ENCODE measurements at regions not wholly inside any gene's neighbourhood (a gene's known extent, or its start where the extent isn't known, plus 50 kb on each side); places are given as distances from the start of the nearest gene placed in this dataset.

DNA sequence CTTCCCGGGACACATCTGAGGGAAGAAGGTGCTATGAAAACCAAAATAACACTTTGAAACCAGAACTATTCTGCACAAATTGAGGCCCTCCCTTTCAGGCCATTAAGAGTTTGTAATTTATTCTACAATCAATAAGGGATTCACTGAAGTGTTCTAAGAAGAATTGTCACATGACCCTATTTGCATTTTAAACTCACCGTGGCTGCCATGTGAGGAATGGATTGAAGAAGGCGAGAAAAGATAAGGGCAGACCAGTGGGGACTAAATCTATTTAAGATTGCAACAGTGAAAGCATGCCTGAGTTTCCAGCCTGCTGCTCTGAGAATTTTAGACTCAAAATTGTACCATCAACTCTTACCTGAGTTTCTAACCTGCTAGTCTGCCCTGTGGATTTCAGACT is 408.8 kb upstream of the SALL1 start:
- no peak for DNase-seq

DNA sequence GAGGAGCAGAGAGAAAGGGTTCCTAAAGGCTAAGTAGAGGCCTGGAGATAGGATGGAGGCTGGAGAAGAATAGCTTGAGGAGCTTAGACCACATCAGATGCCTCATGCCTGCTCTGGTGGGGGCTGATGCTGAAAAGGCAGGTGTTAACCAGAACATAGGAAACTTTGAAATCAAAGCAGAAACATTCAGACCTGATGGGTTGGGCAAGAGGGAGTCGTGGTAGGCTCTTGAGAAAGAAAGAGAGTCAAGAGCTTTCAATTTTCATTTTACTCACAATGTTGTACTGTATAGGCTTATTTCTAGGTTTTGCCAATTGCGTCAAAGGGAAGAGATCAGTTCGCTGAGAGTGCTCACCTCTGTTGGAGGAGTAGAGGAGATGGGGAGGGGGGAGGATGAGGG is 406.6 kb upstream of the SALL1 start:
- DNase-seq, result no peak

DNA sequence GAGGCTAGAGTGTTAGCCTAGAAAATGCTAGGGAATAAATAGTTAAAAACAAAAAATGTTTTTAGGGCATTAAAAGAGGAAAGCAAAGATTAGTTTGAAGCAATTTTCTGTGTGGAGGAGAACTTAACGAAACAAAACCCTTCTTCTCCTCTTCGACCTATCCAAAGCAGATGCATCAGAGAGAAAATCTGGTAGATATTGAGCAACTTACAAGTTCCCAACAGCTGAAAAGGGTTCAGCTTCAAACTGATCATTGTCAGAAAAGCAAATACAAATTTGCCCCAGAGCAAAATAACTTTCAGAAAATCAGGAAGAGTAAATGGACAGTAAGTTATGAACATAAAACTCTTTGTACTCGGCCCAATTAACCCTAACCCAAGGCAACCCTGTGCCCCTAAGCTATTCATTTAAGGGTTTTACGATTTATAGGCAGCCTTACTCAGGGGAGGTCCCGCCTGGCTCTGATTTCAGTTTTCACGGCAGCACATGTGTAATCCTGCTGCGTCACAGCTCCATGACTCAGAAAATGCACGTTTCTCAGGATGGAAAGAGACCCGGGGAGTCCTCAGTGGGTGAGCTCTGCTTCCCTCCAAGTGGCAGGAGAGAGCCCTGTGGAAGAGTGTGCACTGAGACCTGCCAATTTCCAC is 405.7 kb upstream of the SALL1 start:
- no peak for DNase-seq

DNA sequence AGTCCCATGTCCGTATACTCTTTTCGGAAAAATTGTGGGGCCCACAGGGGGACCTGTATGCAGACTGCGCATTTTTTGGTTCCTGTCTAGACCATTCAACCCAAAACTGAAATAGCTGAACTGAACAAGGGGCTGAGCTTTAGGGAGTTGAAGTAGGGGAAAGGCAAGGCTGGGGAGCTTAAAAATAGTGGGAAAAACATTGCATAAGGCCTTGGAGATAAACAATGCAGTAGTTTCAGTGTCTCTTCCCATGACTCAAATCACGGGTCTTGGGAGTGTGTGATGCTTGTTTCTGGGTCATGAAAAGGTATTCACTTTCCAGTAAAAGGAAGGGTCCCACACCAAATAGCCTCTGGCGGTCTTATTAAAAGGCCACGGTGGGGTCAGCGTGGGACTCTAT is 402.8 kb upstream of the SALL1 start:
- no peak for DNase-seq

DNA sequence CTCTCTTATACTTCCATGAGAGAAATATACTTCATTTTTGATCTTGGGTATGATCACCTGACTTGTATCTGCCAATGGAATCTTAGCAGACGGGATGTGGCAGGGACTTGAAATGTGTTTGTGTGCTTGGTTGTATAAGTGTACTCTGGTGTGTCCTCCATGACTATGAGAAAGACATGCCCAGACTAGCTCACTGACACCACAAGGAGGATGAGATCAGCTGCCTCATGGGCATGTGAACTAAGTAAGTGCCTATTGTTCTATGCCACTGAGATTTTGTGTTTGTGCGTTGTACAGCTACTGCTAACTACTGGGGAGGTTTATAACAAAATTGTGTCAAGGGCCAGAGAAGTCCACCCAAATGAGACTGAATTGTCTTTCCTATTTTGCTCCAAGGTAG is 402.2 kb upstream of the SALL1 start:
- DNase-seq, result no peak

DNA sequence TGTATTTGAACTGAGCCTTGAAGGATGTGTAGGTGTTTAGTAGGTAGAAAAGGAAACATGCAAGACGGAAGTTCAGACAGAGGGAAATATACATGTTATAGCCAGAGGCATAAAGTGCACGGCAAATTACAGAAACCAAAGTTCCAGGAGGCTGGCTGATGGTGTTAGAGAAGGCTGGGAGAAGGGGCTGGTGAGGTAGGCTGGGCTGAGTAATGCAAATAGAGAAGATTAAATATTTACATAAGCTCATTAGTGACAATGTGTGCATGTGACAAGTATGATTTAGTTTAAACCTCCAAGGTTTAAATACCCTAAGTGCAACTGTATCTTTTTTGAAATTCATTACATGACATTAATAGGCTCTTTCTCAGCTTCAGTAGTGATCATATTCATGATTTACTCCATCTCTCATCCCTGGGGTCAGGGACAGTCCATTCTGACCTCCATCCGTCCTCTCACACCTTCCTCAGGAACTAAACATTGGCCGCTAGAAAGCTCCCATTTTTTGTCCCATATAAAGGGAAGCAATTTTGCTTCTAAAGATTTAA is 399.8 kb upstream of the SALL1 start:
- DNase-seq, result no peak

DNA sequence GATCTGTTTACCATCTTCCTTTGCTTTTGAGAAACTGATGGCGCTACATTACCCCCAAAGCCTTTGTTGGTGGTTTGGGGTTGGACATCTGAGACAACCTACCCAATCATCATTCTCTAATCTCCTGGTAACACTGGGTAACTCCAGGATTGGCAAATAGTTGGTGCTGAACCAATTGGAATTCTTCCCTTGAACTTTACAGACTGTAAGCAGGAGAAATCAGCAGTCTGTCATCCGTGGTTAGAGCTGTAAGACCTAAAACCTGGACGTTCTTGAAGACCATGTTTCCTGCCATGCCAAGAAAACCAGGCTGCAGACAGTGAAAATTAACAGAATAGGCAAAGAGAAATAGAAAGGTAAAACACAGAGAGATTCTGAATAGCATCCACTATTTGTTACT is 398.8 kb upstream of the SALL1 start:
- DNase-seq, result no peak

DNA sequence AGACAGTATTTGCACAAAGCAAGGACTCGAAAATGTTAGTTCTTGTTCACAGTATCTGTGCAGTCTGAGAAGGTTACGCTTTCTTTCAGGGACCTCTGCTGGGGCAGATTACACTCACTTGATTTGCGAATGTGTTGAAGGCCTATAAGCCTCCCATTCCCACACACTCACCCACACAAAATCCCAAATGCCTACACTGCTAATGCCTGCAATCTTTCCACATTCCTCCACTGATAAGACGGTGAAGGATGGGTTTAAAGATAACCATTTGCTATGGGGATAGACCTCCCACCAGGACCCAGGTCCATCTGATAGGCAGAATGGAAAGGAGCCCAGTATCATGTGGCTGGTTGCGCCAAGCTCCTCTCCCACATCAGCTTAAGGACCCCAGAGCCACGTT is 394.9 kb upstream of the SALL1 start:
- DNase-seq, result no peak

DNA sequence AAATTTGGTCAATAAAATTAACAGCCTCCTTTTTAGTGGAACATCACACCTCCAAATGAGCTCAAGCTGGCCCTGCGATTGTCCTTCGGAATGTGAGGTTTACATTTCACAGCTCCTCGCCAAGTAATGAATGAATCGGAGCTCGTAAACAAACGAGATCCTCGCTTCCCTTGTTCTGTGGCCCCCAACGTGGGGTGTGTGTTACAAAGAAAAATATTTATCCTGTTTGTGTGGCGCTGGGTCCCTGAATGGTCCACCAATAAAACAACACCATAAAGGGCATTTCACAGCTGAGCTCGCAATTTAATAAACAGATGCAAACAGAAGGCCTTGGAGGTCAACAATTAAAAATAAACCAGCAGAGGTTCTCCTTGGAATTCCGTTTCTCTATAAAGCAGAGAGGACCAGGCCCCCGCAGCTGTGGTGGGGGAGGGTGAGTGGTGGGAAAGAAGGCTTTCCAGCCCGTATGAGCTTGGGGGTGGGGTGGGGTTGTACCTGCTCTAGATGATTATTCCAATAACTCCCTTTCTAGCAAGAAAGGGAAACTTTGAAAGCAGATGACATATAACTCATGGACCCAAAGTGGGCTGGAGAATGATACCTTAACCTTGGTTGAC is 393.9 kb upstream of the SALL1 start:
- no peak for DNase-seq

DNA sequence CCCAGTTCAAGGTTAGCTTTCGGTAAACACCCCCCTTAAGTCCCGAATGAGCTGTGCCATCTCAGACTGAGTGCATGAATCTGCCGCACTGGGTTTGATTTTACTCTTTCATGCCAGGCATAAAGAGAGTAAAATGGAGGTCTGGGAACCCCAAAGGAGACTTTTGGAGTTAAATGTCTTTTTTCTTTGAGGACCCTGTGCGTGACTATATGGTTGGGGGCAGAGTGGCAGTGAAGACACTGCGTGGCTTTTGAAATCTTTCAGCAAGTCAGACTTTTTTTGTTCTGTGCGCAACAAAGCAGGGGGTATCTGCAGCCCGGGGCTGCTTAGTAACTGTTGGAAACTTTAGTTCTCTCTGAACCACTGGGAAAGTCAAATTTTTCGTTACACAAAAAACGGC is 392.9 kb upstream of the SALL1 start:
- DNase-seq, result no peak

DNA sequence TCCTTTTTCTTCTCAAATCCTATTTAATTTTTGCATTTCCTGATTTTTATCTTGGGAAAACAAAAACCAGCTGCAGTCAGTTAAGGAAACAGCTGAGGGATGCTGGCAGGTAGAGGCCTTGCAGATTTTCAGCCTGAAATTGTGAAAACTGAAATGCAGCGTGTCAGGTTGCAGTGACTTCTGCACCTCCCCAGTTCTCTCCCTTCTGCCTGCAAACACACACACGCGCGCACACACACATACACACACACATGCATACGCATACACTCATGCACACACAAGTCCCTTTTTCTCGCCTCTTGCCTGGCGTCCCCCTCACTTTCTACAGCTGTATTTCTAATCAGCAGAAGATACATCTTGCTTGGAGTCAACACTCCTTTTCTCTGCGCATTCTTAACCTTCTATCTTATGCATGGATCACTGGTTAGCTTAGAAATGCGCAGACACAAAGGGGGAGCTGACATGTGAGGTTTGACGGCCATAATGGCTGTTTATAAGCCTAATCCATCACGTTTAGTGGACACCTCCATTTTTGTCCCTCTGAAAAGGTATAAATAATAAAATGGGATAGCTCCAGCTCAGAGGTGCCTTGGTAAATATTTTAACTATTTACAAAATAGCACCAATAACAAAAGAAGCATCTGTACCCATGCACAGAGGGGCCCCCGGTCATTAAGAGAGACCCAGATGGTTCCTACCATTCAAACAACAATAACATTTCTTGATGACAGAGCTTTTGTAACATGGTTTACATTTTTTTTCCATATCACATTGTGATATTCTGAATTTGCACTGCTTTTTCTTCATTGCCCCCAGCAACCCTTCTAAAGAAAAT is 392.1 kb upstream of the SALL1 start:
- no peak for DNase-seq

DNA sequence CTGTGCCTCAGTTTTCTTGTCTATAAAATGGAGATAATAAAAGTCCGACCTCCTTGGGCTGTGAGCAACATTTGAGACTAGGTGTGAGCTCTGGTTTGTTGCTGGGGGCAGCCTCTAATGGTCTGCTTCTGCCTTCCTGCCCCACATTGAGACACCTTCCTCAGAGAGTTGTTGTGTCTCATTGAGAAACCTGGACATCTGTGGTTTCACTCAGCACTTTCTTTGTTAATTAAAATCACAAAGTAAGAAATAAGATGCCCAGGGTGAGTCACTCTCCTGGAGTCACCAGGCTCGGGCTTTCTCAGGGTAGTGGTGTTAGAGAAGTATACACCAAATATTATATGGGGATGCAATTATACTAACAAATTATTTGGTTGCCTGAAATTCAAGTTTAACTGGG is 389.2 kb upstream of the SALL1 start:
- DNase-seq, result no peak

DNA sequence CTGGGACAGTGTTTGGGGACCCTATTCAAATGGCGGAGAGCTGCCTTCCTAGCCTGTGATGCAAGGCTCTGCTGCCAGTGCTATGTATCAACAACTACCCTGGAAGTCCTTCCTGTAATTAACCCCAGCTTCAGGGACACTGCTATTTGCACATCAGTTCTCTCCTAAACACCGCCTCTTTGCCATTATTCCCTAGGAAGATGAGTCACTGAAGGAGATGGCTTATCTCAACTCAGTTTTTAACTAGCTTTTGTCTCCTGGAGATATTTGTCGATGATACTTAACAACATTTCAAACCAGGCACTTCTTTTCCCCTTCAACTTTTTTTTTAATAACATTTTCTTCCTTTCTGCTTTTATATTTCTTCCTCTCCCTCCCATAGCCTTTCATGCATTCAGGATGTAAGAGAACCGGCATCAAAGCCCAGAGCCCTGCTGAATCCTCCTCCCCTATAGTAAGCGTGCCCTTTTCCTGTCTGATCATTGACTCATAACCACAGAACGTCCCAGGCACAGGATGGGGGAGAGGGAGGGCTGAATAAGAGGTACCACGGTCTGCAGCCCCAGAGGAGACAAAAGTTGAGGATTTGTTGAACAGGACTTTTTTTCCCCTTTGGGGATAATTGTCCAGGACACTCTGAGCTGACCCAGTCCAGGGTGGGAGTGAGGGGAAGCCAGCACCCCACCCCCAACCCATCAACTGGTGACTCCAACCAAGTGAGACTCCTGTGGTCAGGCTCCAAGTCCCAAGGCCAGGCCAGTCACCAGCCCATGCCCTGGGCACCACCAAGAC is 387.8 kb upstream of the SALL1 start:
- no peak for DNase-seq

DNA sequence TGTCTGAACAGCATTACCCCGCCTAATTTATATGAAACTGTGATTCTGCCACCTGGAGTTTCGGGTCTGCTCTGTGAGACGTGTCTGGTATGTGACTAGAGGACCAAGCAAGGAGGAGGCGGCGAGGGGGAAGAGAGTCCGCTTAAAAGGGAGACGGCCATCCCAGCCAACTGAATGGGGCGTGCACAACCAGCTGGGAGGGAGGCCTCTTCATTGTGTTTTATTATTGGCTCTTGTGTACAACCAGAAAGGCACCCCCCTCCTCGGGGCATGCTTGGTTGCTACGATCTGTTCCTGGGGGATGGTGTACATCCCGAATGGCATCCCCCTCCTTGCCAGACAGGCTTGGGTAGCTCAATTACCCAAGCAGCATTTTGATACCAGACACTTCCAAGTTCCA is 384.5 kb upstream of the SALL1 start:
- DNase-seq, result no peak

DNA sequence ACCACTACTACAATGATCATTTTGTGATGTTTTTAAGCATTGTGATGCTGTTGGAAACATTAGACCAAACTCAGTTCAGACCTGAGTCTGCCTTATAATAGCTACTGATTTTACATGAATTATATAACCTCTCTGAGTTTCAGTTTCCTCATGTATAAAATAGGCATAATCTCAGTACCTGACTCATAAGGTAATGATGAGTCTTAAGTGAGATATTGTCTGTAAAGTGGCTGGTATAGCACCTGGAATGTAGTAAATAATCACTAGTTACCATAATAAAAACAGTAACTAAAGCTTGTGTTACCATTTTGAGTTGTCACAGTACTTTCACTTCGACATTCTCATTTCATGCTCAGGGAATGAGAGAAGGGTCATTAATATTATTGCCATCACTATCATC is 381.5 kb upstream of the SALL1 start:
- no peak for DNase-seq

DNA sequence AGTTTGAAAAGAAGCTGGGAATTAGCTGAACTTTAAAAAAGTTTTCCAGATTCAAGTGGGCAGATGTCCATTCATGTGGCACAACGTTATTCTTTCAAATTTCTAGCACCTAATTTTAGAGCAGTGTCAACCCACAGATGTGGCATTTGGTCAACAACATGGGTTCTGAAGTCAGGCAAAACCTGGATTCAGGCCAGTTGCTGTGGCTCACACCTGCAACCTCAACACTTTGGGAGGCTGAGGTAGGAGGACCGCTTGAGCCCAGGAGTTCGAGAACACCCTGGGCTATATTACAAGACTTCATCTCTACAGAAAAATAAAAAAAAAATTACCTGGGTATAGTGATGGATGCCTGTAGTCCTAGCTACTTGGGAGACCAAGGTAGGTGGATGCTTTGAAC is 380.2 kb upstream of the SALL1 start:
- DNase-seq, result no peak

DNA sequence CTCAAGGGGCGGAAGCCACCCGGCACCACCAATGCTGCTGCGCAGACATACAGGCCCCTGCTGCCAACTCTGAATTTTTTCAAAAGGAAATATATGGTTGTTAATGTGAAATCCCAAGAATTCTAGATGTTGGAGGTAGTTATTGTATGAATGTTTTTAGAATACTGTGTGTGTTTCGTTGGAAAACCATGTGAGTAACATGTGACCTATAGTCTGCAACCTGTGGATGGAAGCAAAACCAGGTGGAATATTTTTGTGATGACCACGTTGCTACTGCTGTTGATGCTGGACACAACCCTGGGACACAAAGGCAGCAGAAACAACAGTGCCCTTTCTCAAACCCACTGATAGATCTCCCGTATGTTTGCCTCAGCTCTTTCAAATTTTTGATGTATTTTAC is 376.3 kb upstream of the SALL1 start:
- no peak for DNase-seq

DNA sequence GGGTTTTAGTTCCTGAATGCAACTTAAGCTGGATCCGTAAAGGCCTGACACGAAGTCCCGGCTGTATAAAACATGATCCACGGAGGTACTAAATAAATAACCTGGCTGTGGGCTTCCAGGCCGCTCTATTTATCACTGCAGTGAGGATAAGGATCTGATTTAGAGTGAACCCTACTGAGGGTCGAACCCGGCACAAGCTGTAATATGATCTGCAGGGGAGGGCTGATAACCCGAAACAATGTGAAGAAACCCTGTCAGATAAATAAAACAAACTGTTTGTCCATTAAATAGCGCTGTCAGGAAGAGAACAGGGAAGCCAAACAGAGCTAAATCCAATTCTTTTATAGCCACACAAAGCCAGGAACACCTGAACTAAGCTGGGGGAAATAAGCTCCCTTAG is 375.6 kb upstream of the SALL1 start:
- DNase-seq, result no peak

DNA sequence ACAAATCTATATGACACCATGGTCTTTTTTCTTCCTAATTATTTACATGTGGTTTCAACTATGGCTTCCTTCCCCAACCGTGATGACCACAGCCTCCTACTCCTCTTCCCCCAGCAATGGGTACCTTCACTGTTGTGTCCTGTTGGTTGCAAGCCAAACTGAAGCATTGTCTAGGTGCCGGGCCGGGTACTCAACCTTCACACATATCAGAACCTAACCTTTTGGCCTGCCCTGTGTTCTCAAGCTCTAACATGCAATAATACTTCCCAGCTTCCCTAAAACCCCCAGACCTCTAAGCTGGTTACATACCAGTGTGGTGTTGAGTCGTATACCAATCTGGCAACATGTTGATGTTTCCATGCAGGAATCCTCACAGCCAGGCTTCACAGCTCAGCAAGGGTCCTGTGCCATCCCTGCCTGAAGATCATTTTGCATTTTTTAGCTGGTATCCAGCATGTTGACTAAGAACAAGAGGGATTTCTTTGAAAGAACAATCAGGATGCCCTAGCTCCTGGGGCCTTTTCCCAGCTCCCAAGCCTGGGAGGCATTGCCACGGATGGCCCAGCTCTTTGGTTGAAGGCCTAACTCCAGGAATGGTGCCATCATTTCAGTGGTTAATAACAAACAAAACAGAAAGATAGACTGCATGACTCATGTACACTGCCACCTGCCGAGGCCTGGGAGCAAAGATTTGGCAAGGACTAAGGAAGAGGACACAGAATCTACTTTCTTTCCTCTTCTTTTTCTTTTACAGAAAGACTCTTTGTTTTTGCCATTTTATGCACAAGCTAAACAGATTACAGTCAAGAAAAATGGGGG is 373.7 kb upstream of the SALL1 start:
- DNase-seq, result no peak

DNA sequence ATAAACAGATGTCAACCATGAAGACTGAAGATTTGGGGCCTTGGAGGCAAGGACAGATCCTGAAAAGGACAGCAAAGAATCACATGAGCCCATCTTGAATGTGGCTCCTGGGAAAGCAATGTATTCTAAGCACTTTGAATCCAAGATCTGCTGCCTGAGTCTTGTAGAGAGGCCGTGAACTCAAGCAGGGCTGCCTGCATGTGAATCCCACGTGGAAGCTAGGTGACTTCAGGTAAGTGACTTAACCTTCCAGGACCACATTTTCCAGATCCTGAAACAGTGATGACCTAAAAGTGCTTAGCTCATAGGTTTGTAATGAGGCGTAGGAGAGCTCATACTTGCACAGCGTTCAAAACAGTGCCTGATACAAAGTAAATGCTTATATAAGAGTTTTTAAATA is 373.0 kb upstream of the SALL1 start:
- no peak for DNase-seq

DNA sequence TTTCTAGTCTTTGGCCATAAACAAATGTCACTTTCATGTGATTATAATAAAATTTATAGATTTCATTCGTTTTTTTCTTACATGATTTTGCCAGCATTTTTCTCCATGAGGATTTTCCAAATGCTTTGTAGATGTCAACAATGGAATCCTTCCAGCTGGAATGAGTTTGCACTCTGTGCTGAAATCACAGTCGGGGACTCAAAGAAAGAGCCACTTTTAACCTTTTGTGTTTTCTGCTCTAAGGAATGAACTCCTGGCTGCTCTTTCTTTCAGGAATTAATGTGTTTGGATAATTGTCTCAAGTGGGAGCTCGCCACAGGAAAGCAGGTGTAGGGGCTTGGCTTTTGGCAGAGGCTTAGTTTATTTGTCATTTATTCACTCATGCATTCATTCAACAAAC is 372.3 kb upstream of the SALL1 start:
- DNase-seq, result no peak

DNA sequence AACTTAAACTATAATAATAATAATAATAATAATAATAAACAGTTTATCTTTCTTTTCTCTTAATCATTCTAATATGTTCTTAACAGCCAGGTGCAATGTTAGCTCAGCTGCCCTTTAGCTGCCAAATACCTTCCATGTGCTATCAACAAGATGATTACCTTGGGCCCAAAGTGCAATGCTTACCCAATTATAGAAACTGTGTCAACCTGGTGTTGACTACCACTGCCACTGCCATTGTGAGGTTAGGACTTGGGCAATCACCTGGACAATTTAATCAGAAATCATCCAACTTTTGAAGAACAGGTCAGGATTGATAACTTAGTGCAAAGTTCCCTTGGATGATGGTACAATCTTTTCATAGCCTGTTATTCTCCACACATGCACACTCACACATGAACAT is 371.8 kb upstream of the SALL1 start:
- DNase-seq, result no peak
